GM23248 (cell line): ENCODE measurements at regions not wholly inside any gene's neighbourhood (a gene's known extent, or its start where the extent isn't known, plus 50 kb on each side); places are given as distances from the start of the nearest gene placed in this dataset.

Experiments used
- DNase-seq: peaks from one replicate; pipeline ENCODE4 v3.0.0-alpha.2; 2015
- H2AFZ ChIP-seq: fragments of 200-600 bp; sonication (generic); 2 replicates; pipeline ENCODE4 v1.6.1; 2016; ENCODE audit warnings: antibody characterized with exemption
- H3F3A ChIP-seq: fragments of 200-600 bp; sonication (generic); 2 replicates; pipeline ENCODE4 v1.6.1; 2016; ENCODE audit warnings: mild to moderate bottlenecking, antibody characterized with exemption, mixed run types; ENCODE audit not compliant: insufficient read depth
- H3K27ac ChIP-seq: fragments of 200-600 bp; sonication (generic); 2 replicates; pipeline ENCODE4 v1.5.1; 2016; ENCODE audit warnings: mild to moderate bottlenecking
- H3K27me3 ChIP-seq: fragments of 200-600 bp; sonication (generic); replicated peaks from 2 replicates; pipeline ENCODE4 v1.6.1; 2016; ENCODE audit warnings: mild to moderate bottlenecking; ENCODE audit not compliant: insufficient read depth
- H3K36me3 ChIP-seq: fragments of 200-600 bp; sonication (generic); 2 replicates; pipeline ENCODE4 v1.6.1; 2016; ENCODE audit warnings: low read depth, mild to moderate bottlenecking
- H3K4me1 ChIP-seq: fragments of 200-600 bp; sonication (generic); 2 replicates; pipeline ENCODE4 v1.6.1; 2016; ENCODE audit warnings: mild to moderate bottlenecking; ENCODE audit not compliant: insufficient read depth
- H3K4me2 ChIP-seq: fragments of 200-600 bp; sonication (generic); one replicate; pipeline ENCODE4 v1.6.1; 2016; ENCODE audit warnings: mild to moderate bottlenecking; ENCODE audit not compliant: unreplicated experiment
- H3K4me3 ChIP-seq: fragments of 200-600 bp; sonication (generic); 2 replicates; pipeline ENCODE4 v1.5.1; 2016; ENCODE audit warnings: mild to moderate bottlenecking
- H3K79me2 ChIP-seq: fragments of 200-600 bp; sonication (generic); 2 replicates; pipeline ENCODE4 v1.6.1; 2016; ENCODE audit warnings: mild to moderate bottlenecking; ENCODE audit not compliant: insufficient read depth
- H3K9ac ChIP-seq: fragments of 200-600 bp; sonication (generic); 2 replicates; pipeline ENCODE4 v1.6.1; 2016; ENCODE audit warnings: mild to moderate bottlenecking
- H3K9me2 ChIP-seq: fragments of 200-600 bp; sonication (generic); 2 replicates; pipeline ENCODE4 v1.6.1; 2016; ENCODE audit warnings: mixed run types, mild to moderate bottlenecking, moderate library complexity; ENCODE audit not compliant: insufficient read depth
- H3K9me3 ChIP-seq: fragments of 200-600 bp; sonication (generic); one replicate; pipeline ENCODE4 v1.6.1; 2017; ENCODE audit warnings: low read depth
- H4K20me1 ChIP-seq: fragments of 200-600 bp; sonication (generic); 2 replicates; pipeline ENCODE4 v1.6.0; 2016; ENCODE audit not compliant: insufficient read depth
- EZH2 ChIP-seq: fragments of 200-600 bp; sonication (generic); IDR thresholded peaks from 2 replicates; pipeline ENCODE4 v1.6.1; 2018; ENCODE audit warnings: antibody characterized with exemption, mild to moderate bottlenecking; ENCODE audit not compliant: insufficient read depth, poor library complexity, severe bottlenecking
- EZH2phosphoT487 ChIP-seq: fragments of 200-600 bp; sonication (generic); IDR thresholded peaks from 2 replicates; pipeline ENCODE4 v1.6.1; 2018; ENCODE audit warnings: antibody characterized with exemption, moderate library complexity, mild to moderate bottlenecking, low read depth; ENCODE audit not compliant: insufficient read depth
- WGBS, 2 experiments: methylation state at CpG; one replicate each; pipeline ENCODE4 v1.1.6; 2015 to 2017; ENCODE audit warnings: low lambda C conversion rate in 2 of 2, low coverage in 1 of 2; ENCODE audit errors: missing lambda C conversion rate in 2 of 2; 5-methylcytosine and 5-hydroxymethylcytosine counted together
- in situ Hi-C: fragments of 300-500 bp; cut with MboI; formaldehyde crosslinking; loops from 2 replicates; pipeline ENCODE4 v1.15.0; 2020

GRCh38 chr7:137082391-137082790, 213.9 kb downstream of the CHRM2 start:
- peaks cover 33% of the 10 kb centered on the region for H3F3A ChIP-seq
- no peaks in the 10 kb centered on the region for H3K36me3 ChIP-seq
- no peaks in the 10 kb centered on the region for H3K9me2 ChIP-seq
- no peaks in the 10 kb centered on the region for H3K27me3 ChIP-seq
- no peak overlapping the region for H3K9ac ChIP-seq
- DNase-seq, result no peak
- H3K79me2 ChIP-seq, result no peaks in the 10 kb centered on the region
- no peak overlapping the region for H3K27ac ChIP-seq
- TF ChIP-seq EZH2phosphoT487 (no peak), EZH2 (no peak)
- H3K4me1 ChIP-seq, result peaks cover 35% of the 10 kb centered on the region
- no peaks in the 10 kb centered on the region for H4K20me1 ChIP-seq
- peak overlapping the region; percentile 50 for H3K4me2 ChIP-seq
- H2AFZ ChIP-seq, result no peak overlapping the region
- no peak overlapping the region for H3K4me3 ChIP-seq
- H3K9me3 ChIP-seq, result no peaks in the 10 kb centered on the region
- in situ Hi-C loops, result no loop called here

- in situ Hi-C loops, result no loop called here
- Histone ChIP-seq H4K20me1 (no peaks in the 10 kb centered on the region), H3K9ac (no peak overlapping the region), H3K9me2 (no peaks in the 10 kb centered on the region), H3K4me2 (peak overlapping the region; percentile 50), H2AFZ (no peak overlapping the region), H3K79me2 (no peaks in the 10 kb centered on the region), H3K36me3 (no peaks in the 10 kb centered on the region), H3F3A (peaks cover 33% of the 10 kb centered on the region), H3K9me3 (no peaks in the 10 kb centered on the region), H3K4me3 (no peak overlapping the region), H3K27ac (peak overlapping the region; percentile 30; the same call in 1 of the 2 replicates), H3K27me3 (no peaks in the 10 kb centered on the region), H3K4me1 (peaks cover 35% of the 10 kb centered on the region)
- TF ChIP-seq EZH2 (no peak), EZH2phosphoT487 (0 out of 2 replicates have a peak, but pooled peaks have one; percentile 21)
- peak; percentile 90 for DNase-seq
- WGBS, 2 experiments, result 11% methylated on average over 2 of the region's 2 CpGs
Measured at GRCh38 chr7:137081321-137082093, 213.1 kb downstream of the CHRM2 start.

GRCh38 chr7:137080516-137081203, 212.2 kb downstream of the CHRM2 start:
- Histone ChIP-seq H3K27ac (no peak overlapping the region), H3K9ac (no peak overlapping the region), H3K36me3 (no peaks in the 10 kb centered on the region), H3K4me2 (no peak overlapping the region), H3K9me3 (no peaks in the 10 kb centered on the region), H3K9me2 (no peaks in the 10 kb centered on the region), H2AFZ (no peak overlapping the region), H3K27me3 (no peaks in the 10 kb centered on the region), H3K4me3 (no peak overlapping the region), H4K20me1 (no peaks in the 10 kb centered on the region), H3K79me2 (no peaks in the 10 kb centered on the region), H3F3A (peaks cover 29% of the 10 kb centered on the region), H3K4me1 (peaks cover 32% of the 10 kb centered on the region)
- WGBS, 2 experiments, result 80 to 84% methylated on average over 5 of the region's 5 CpGs
- DNase-seq, result no peak
- no peak for TF ChIP-seq EZH2
- no peak for TF ChIP-seq EZH2phosphoT487
- in situ Hi-C loops, result no loop called here

- in situ Hi-C loops, result no loop called here
- DNase-seq, result no peak
- no peak overlapping the region for H3K9ac ChIP-seq
- H3K4me3 ChIP-seq, result no peak overlapping the region
- peaks cover 37% of the 10 kb centered on the region for H3F3A ChIP-seq
- no peaks in the 10 kb centered on the region for H3K36me3 ChIP-seq
- H3K27me3 ChIP-seq, result no peaks in the 10 kb centered on the region
- no peak for TF ChIP-seq EZH2phosphoT487
- TF ChIP-seq EZH2, result no peak
- peaks cover 34% of the 10 kb centered on the region for H3K4me1 ChIP-seq
- no peak overlapping the region for H2AFZ ChIP-seq
- no peaks in the 10 kb centered on the region for H3K9me3 ChIP-seq
- H3K9me2 ChIP-seq, result no peaks in the 10 kb centered on the region
- no peak overlapping the region for H3K4me2 ChIP-seq
- H3K79me2 ChIP-seq, result no peaks in the 10 kb centered on the region
- WGBS, 2 experiments, result 67% methylated on average over 2 of the region's 2 CpGs
- no peak overlapping the region for H3K27ac ChIP-seq
- H4K20me1 ChIP-seq, result no peaks in the 10 kb centered on the region
Measured at GRCh38 chr7:137078781-137079180, 210.3 kb downstream of the CHRM2 start.
